ENCODE measurements at regions not wholly inside any gene's neighbourhood (a gene's known extent, or its start where the extent isn't known, plus 50 kb on each side); places are given as distances from the start of the nearest gene placed in this dataset.

- no peaks in the 10 kb centered on the region for H3K27me3 ChIP-seq (replicated peaks)
- no peaks in the 10 kb centered on the region for H3K36me3 ChIP-seq (replicated peaks)
- no peak for DNase-seq
- H3K4me3 ChIP-seq (ENCODE audit: low read depth, low read length) = no peak overlapping the region
- no peak overlapping the region for H3K27ac ChIP-seq
- in situ Hi-C loops (cut with HindIII; ENCODE audit: low pct_ligation_motif_present, low sequenced_read_pairs) = no loop called here
- TF ChIP-seq, protein P1, sequence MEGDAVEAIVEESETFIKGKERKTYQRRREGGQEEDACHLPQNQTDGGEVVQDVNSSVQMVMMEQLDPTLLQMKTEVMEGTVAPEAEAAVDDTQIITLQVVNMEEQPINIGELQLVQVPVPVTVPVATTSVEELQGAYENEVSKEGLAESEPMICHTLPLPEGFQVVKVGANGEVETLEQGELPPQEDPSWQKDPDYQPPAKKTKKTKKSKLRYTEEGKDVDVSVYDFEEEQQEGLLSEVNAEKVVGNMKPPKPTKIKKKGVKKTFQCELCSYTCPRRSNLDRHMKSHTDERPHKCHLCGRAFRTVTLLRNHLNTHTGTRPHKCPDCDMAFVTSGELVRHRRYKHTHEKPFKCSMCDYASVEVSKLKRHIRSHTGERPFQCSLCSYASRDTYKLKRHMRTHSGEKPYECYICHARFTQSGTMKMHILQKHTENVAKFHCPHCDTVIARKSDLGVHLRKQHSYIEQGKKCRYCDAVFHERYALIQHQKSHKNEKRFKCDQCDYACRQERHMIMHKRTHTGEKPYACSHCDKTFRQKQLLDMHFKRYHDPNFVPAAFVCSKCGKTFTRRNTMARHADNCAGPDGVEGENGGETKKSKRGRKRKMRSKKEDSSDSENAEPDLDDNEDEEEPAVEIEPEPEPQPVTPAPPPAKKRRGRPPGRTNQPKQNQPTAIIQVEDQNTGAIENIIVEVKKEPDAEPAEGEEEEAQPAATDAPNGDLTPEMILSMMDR (IDR thresholded peaks at IDR 0.05; ENCODE audit: low read depth, low read length, missing control alignments) = no peak
These were observed 53.9 kb upstream of the GLI2 start for GRCh38 chr2:120681696-120682288.

- DNase-seq = no peak
- H3K4me3 ChIP-seq (ENCODE audit: low read depth, low read length) = no peak overlapping the region
- H3K27me3 ChIP-seq (replicated peaks) = no peaks in the 10 kb centered on the region
- TF ChIP-seq, protein P1 (IDR thresholded peaks at IDR 0.05; ENCODE audit: low read depth, low read length, missing control alignments) = no peak
- no peak overlapping the region for H3K27ac ChIP-seq
- in situ Hi-C loops (cut with HindIII; ENCODE audit: low pct_ligation_motif_present, low sequenced_read_pairs) = no loop called here
- H3K36me3 ChIP-seq (replicated peaks) = no peaks in the 10 kb centered on the region
These were observed 53.0 kb upstream of the GLI2 start for GRCh38 chr2:120682654-120683053.

GRCh38 chr2:120683081-120683480 is 52.6 kb upstream of the GLI2 start:
- no peak overlapping the region for H3K27ac ChIP-seq
- in situ Hi-C loops (cut with HindIII; ENCODE audit: low pct_ligation_motif_present, low sequenced_read_pairs) = no loop called here
- H3K27me3 ChIP-seq (replicated peaks) = no peaks in the 10 kb centered on the region
- TF ChIP-seq, protein P1 (IDR thresholded peaks at IDR 0.05; ENCODE audit: low read depth, low read length, missing control alignments) = no peak
- H3K36me3 ChIP-seq (replicated peaks) = no peaks in the 10 kb centered on the region
- DNase-seq = no peak
- no peak overlapping the region for H3K4me3 ChIP-seq (ENCODE audit: low read depth, low read length)

DNA sequence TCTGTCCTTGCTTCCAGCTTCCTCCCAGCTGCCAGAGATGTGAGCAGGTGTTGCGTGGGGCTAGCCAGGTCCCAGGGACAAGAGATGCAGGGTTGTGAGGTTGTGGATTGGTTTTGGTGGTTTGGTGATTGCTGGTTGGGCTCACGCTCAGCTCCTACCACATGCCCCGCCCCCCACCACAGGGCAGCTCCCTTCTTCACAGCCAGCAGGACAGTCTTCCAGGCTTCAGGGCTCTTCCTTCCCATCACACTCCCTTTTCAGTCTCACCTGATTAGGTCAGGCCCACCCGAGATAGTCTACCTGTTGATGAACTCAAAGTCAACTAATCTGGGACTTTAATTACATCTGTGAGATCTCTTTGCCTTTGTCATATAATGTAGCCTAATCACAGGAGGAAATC is 52.0 kb upstream of the GLI2 start:
- in situ Hi-C loops (cut with HindIII; ENCODE audit: low pct_ligation_motif_present, low sequenced_read_pairs) = no loop called here
- H3K27me3 ChIP-seq (replicated peaks) = no peaks in the 10 kb centered on the region
- no peak for DNase-seq
- no peak overlapping the region for H3K27ac ChIP-seq
- no peaks in the 10 kb centered on the region for H3K36me3 ChIP-seq (replicated peaks)
- TF ChIP-seq, protein P1 (IDR thresholded peaks at IDR 0.05; ENCODE audit: low read depth, low read length, missing control alignments) = no peak
- no peak overlapping the region for H3K4me3 ChIP-seq (ENCODE audit: low read depth, low read length)

- in situ Hi-C loops (cut with HindIII; ENCODE audit: low pct_ligation_motif_present, low sequenced_read_pairs) = no loop called here
- no peak overlapping the region for H3K4me3 ChIP-seq (ENCODE audit: low read depth, low read length)
- H3K27ac ChIP-seq = no peak overlapping the region
- TF ChIP-seq, protein P1 (IDR thresholded peaks at IDR 0.05; ENCODE audit: low read depth, low read length, missing control alignments) = no peak
- DNase-seq = no peak
- H3K36me3 ChIP-seq (replicated peaks) = no peaks in the 10 kb centered on the region
- no peaks in the 10 kb centered on the region for H3K27me3 ChIP-seq (replicated peaks)
These were observed 51.2 kb upstream of the GLI2 start for GRCh38 chr2:120684289-120685065.
